ENCODE measurements at regions not wholly inside any gene's neighbourhood (a gene's known extent, or its start where the extent isn't known, plus 50 kb on each side); places are given as distances from the start of the nearest gene placed in this dataset.

GRCh38 chr11:128260398-128260797, 327.0 kb downstream of the ETS1 start:
- TF ChIP-seq CTCF (conservative IDR thresholded peaks at IDR 0.05; ENCODE audit: low read depth in 2 of 2) (no peak), EZH2 (IDR thresholded peaks at IDR 0.05; ENCODE audit: low read depth, unreplicated experiment) (no peak), EZH2phosphoT487 (IDR thresholded peaks at IDR 0.05; ENCODE audit: unreplicated experiment) (no peak), NANOG (IDR thresholded peaks at IDR 0.05; ENCODE audit: borderline replicate concordance) (no peak), ETS1 (IDR thresholded peaks at IDR 0.05) (no peak)

Measured in GM23338 (cell line).